DMS 273 (cell line): ENCODE measurements at regions not wholly inside any gene's neighbourhood (a gene's known extent, or its start where the extent isn't known, plus 50 kb on each side); places are given as distances from the start of the nearest gene placed in this dataset.

Experiments
- DNase-seq: peaks from one replicate; lab custom pipeline; 2025; ENCODE audit not compliant: unreplicated experiment; lab: John Stamatoyannopoulos, UW

GRCh38 chr2:220930271-220931076 is 641.6 kb downstream of the EPHA4 start:
- DNase-seq, result no peak

- DNase-seq, result no peak
Observed at GRCh38 chr2:220931491-220931890, 640.6 kb downstream of the EPHA4 start.

GRCh38 chr2:220932041-220932440 is 640.1 kb downstream of the EPHA4 start:
- DNase-seq, result no peak

GRCh38 chr2:220935789-220936321 is 636.2 kb downstream of the EPHA4 start:
- DNase-seq, result no peak

- no peak for DNase-seq
Observed at GRCh38 chr2:220936641-220937197, 635.4 kb downstream of the EPHA4 start.

GRCh38 chr2:220937245-220937644 is 634.9 kb downstream of the EPHA4 start:
- no peak for DNase-seq

GRCh38 chr2:220940646-220941045 is 631.5 kb downstream of the EPHA4 start:
- no peak for DNase-seq

- no peak for DNase-seq
Observed at GRCh38 chr2:220941683-220942082, 630.4 kb downstream of the EPHA4 start.

- DNase-seq, result no peak
Observed at GRCh38 chr2:220946552-220946951, 625.6 kb downstream of the EPHA4 start.

- no peak for DNase-seq
Observed at GRCh38 chr2:220948579-220948978, 623.5 kb downstream of the EPHA4 start.

- peak; percentile 10 for DNase-seq
Observed at GRCh38 chr2:220949466-220949865, 622.6 kb downstream of the EPHA4 start.

GRCh38 chr2:220955776-220956175 is 616.3 kb downstream of the EPHA4 start:
- DNase-seq, result no peak

GRCh38 chr2:220956429-220956828 is 615.7 kb downstream of the EPHA4 start:
- DNase-seq, result no peak

GRCh38 chr2:220959391-220959802 is 612.7 kb downstream of the EPHA4 start:
- DNase-seq, result no peak

GRCh38 chr2:220961143-220961860 is 610.8 kb downstream of the EPHA4 start:
- no peak for DNase-seq

GRCh38 chr2:220962556-220962955 is 609.5 kb downstream of the EPHA4 start:
- DNase-seq, result peak; percentile 2

GRCh38 chr2:220963076-220963475 is 609.0 kb downstream of the EPHA4 start:
- no peak for DNase-seq

GRCh38 chr2:220963930-220964329 is 608.2 kb downstream of the EPHA4 start:
- DNase-seq, result no peak

- DNase-seq, result no peak
Observed at GRCh38 chr2:220966636-220967035, 605.5 kb downstream of the EPHA4 start.

- DNase-seq, result no peak
Observed at GRCh38 chr2:220969348-220969747, 602.8 kb downstream of the EPHA4 start.

- DNase-seq, result no peak
Observed at GRCh38 chr2:220980966-220981675, 591.0 kb downstream of the EPHA4 start.
